ENCODE measurements at regions not wholly inside any gene's neighbourhood (a gene's known extent, or its start where the extent isn't known, plus 50 kb on each side); places are given as distances from the start of the nearest gene placed in this dataset.

DNA sequence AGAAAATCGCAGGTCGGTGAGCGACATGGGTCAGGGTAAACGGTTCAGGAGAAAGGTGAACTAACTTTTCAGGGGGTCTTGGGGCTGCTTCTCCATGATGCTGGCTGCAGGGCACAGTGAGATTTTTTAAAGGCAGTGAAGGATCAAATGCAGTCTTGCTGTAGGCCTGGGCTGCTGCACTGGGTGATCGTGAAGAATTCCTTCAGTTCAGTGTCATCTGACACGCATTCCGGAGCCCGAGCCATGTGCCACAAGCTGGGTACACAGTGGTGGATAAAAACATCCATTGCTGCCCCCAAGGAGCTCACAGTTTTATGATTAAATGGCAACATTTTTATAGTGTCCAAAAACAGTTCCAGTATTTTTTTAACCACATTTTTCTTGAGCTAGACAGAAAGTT lies 56.3 kb upstream of the GPR12 start:
- TF ChIP-seq, protein P1, sequence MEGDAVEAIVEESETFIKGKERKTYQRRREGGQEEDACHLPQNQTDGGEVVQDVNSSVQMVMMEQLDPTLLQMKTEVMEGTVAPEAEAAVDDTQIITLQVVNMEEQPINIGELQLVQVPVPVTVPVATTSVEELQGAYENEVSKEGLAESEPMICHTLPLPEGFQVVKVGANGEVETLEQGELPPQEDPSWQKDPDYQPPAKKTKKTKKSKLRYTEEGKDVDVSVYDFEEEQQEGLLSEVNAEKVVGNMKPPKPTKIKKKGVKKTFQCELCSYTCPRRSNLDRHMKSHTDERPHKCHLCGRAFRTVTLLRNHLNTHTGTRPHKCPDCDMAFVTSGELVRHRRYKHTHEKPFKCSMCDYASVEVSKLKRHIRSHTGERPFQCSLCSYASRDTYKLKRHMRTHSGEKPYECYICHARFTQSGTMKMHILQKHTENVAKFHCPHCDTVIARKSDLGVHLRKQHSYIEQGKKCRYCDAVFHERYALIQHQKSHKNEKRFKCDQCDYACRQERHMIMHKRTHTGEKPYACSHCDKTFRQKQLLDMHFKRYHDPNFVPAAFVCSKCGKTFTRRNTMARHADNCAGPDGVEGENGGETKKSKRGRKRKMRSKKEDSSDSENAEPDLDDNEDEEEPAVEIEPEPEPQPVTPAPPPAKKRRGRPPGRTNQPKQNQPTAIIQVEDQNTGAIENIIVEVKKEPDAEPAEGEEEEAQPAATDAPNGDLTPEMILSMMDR (IDR thresholded peaks at IDR 0.05) = no peak
- no peak for DNase-seq
- intact Hi-C loops (cut with DNase I) = no loop called here
- H3K27ac ChIP-seq = no peak overlapping the region
- H3K27me3 ChIP-seq = no peaks in the 10 kb centered on the region
- H3K36me3 ChIP-seq = no peaks in the 10 kb centered on the region
- no peak overlapping the region for H3K4me3 ChIP-seq
- H3K9ac ChIP-seq (ENCODE audit: low read depth in 2 of 2, low read length in 2 of 2) = no peak overlapping the region
- no peaks in the 10 kb centered on the region for H3K4me1 ChIP-seq
- H3K9me3 ChIP-seq = no peaks in the 10 kb centered on the region

DNA sequence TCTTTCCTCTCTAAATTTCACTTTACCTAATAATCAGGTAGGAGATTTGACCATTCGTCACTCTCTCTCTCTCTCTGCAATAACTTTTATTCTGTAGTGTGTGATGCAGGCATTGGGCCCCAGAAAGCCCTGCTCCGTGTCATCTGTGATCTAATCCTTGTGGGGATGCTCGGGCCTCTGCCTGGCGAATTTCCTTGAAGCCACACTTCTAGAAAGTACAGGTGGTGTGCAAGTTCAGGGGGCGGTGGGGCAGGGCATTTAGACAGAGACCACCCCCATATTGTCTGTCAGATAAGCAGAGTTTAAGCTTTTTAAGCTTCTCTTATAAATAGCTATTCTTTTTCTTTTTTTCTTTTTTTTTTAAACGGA lies 53.4 kb upstream of the GPR12 start:
- TF ChIP-seq, protein P1 (IDR thresholded peaks at IDR 0.05) = no peak

DNA sequence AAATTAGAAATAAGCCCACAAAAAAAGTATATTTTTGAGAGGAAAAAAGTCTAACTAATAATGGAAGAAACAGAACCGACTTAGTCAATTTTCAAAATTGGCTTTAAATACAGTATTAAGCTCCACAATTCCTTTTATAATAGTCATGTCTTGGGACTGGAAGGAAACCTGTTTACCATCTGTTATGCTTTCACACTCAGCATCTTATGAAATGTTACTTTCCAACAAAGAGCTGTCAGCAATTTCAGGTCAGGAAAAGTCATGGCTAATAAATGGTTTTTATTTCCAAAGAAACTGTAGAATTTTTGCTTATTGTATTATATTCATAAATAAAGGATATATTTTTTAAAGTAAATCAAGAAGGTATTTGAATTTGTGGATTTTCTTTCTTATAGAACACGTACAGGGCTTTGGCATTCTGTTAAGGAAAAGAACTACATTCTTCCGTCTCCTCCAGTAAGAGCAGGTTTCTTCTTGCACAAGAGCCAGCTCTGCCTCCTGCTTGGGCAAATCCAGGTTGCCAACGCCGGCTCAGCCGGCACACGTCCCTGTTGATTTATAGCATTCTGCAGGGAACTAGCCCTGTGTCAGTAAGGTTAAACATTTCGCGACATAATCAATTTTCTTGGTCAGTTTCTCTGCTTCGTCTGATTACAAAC lies 52.9 kb upstream of the GPR12 start:
- no peaks in the 10 kb centered on the region for H3K36me3 ChIP-seq
- no peaks in the 10 kb centered on the region for H3K4me1 ChIP-seq
- intact Hi-C loops (cut with DNase I) = no loop called here
- no peak for DNase-seq
- H3K9ac ChIP-seq (ENCODE audit: low read depth in 2 of 2, low read length in 2 of 2) = no peak overlapping the region
- no peaks in the 10 kb centered on the region for H3K9me3 ChIP-seq
- H3K27me3 ChIP-seq = no peaks in the 10 kb centered on the region
- H3K27ac ChIP-seq = no peak overlapping the region
- no peak overlapping the region for H3K4me3 ChIP-seq
- TF ChIP-seq, protein P1 (IDR thresholded peaks at IDR 0.05) = no peak

More for the DNA sequence above, 53.4 kb upstream of the GPR12 start:
- Histone ChIP-seq H3K4me1 (no peaks in the 10 kb centered on the region), H3K27ac (no peak overlapping the region), H3K9ac (ENCODE audit: low read depth in 2 of 2, low read length in 2 of 2) (no peak overlapping the region), H3K27me3 (no peaks in the 10 kb centered on the region), H3K4me3 (no peak overlapping the region), H3K36me3 (no peaks in the 10 kb centered on the region), H3K9me3 (no peaks in the 10 kb centered on the region)
- intact Hi-C loops (cut with DNase I) = no loop called here
- DNase-seq = no peak

DNA sequence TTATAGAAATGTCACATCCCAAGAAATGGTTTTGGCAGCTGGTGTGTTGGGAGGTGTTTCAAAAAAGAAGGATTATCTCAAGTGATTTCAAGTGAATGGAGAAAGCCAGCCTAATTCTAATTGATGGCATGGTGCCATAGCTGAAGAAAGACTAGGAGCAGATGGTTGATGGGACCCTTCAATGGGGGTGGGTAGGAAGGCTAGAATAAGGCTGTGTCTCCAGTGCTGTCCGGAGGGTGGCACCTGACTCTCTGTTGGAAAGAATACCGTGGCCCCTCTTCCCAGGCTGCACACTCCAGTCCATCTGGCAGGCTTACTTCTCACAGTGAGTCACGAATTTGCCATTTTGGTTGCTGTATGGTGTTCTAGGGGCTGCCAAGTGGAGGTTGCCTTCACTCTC lies 51.0 kb upstream of the GPR12 start:
- no peak overlapping the region for H3K4me3 ChIP-seq
- no peaks in the 10 kb centered on the region for H3K36me3 ChIP-seq
- TF ChIP-seq, protein P1 (IDR thresholded peaks at IDR 0.05) = no peak
- intact Hi-C loops (cut with DNase I) = no loop called here
- no peaks in the 10 kb centered on the region for H3K27me3 ChIP-seq
- no peak overlapping the region for H3K27ac ChIP-seq
- DNase-seq = no peak
- H3K9ac ChIP-seq (ENCODE audit: low read depth in 2 of 2, low read length in 2 of 2) = no peak overlapping the region
- no peaks in the 10 kb centered on the region for H3K4me1 ChIP-seq
- H3K9me3 ChIP-seq = no peaks in the 10 kb centered on the region

Data from colonic mucosa (tissue), 4 donors.